HCT116 (cell line): ENCODE measurements at regions not wholly inside any gene's neighbourhood (a gene's known extent, or its start where the extent isn't known, plus 50 kb on each side); places are given as distances from the start of the nearest gene placed in this dataset.

Experiments
- ATAC-seq: fragments of 200-7000 bp; cut with Tn5 transposase; 2 replicates; pipeline ENCODE4 v1.9.1; 2020; ENCODE audit warnings: mild to moderate bottlenecking, moderate library complexity
- BruUV-seq: library from RNA; stranded (reverse); fragments of 400-500 nt; replicated peaks from 2 replicates; lab custom pipeline; 2021; lab: Mats Ljungman, UMichigan
- CTCF ChIA-PET: fragments of 300-600 bp; sonication (Branson Sonifier 250); formaldehyde crosslinking; loops from one replicate; lab custom pipeline; 2021; ENCODE audit warnings: antibody characterized with exemption; lab: Charles Lee
- POLR2A ChIA-PET: fragments of 300-600, 350-600 bp; sonication (Branson Sonifier 250); formaldehyde crosslinking; loops from one replicate; lab custom pipeline; 2021; ENCODE audit warnings: antibody characterized with exemption; lab: Charles Lee
- RAD21 ChIA-PET, 2 experiments: fragments of 300-600 bp; sonication (Branson Sonifier 250); formaldehyde crosslinking; loops; one replicate each; lab custom pipeline; 2023; ENCODE audit warnings: low total read pairs in 2 of 2; ENCODE audit not compliant: uncharacterized antibody in 2 of 2, unreplicated experiment in 2 of 2, low non-redundant PET in 1 of 2; lab: Charles Lee
- DNase-seq: peaks from one replicate; pipeline ENCODE4 v3.0.0-alpha.2; 2010; ENCODE audit warnings: low read depth, low spot score
- H2AFZ ChIP-seq: fragments of 200-600 bp; shearing (Covaris generic), sonication (generic); 2 replicates; pipeline ENCODE4 v1.6.1; 2017; ENCODE audit warnings: low read depth, mixed run types, mixed read lengths, antibody characterized with exemption, low read length; ENCODE audit not compliant: poor library complexity, severe bottlenecking
- H3K27ac ChIP-seq: 2 replicates; pipeline ENCODE4 v1.5.1; 2012; ENCODE audit warnings: low read depth, low read length
- H3K27me3 ChIP-seq: fragments of 200-600 bp; sonication (generic); 2 replicates; pipeline ENCODE4 v1.6.1; 2016; ENCODE audit warnings: mixed run types, low read length, mixed read lengths; ENCODE audit not compliant: insufficient read depth
- H3K36me3 ChIP-seq, 2 experiments: fragments of 200-500 bp in 1 of 2; fragments of 200-600 bp in 1 of 2; sonication (Bioruptor generic) in 1 of 2; sonication (generic) in 1 of 2; 2 replicates each; pipeline versions ENCODE4 v1.5.1 to v1.6.1; 2014 to 2016; ENCODE audit warnings: low read length in 2 of 2, inconsistent platforms in 1 of 2, mixed read lengths in 1 of 2, mixed run types in 1 of 2; ENCODE audit not compliant: insufficient read depth in 2 of 2, control insufficient read depth in 1 of 2
- H3K4me1 ChIP-seq, 2 experiments: fragments of 200-600 bp in 1 of 2; sonication (generic) in 1 of 2; 2 replicates each; pipeline versions ENCODE4 v1.5.1 to v1.6.1; 2012 to 2017; ENCODE audit warnings: low read length in 2 of 2, inconsistent platforms in 1 of 2, mild to moderate bottlenecking in 1 of 2, mixed read lengths in 1 of 2, mixed run types in 1 of 2, moderate library complexity in 1 of 2; ENCODE audit not compliant: insufficient read depth in 2 of 2, control insufficient read depth in 1 of 2
- H3K4me2 ChIP-seq: fragments of 200-600 bp; sonication (generic); 2 replicates; pipeline ENCODE4 v1.6.1; 2017; ENCODE audit warnings: mixed run types, low read length, mixed read lengths
- H3K4me3 ChIP-seq, 2 experiments: fragments of 200-600 bp in 1 of 2; sonication (generic) in 1 of 2; replicated peaks in 1 of 2; 2 replicates each; pipeline ENCODE4 v1.5.1; 2011 to 2016; ENCODE audit warnings: low read length in 2 of 2, control low read depth in 1 of 2, low read depth in 1 of 2, mild to moderate bottlenecking in 1 of 2, mixed read lengths in 1 of 2, mixed run types in 1 of 2
- H3K79me2 ChIP-seq: fragments of 200-600 bp; sonication (generic); 2 replicates; pipeline ENCODE4 v1.6.1; 2017; ENCODE audit warnings: mild to moderate bottlenecking, mixed run types, low read length, moderate library complexity, mixed read lengths; ENCODE audit not compliant: insufficient read depth
- H3K9ac ChIP-seq: fragments of 200-600 bp; sonication (generic); 2 replicates; pipeline ENCODE4 v1.6.1; 2016; ENCODE audit warnings: low read length, mixed read lengths
- H3K9me2 ChIP-seq: fragments of 200-600 bp; sonication (generic), shearing (Covaris generic); 2 replicates; pipeline ENCODE4 v1.6.1; 2017; ENCODE audit warnings: mixed run types, mild to moderate bottlenecking, moderate library complexity; ENCODE audit not compliant: insufficient read depth
- H3K9me3 ChIP-seq, 2 experiments: fragments of 200-500 bp in 1 of 2; fragments of 200-600 bp in 1 of 2; sonication (Bioruptor generic) in 1 of 2; sonication (generic) in 1 of 2; 2 replicates each; pipeline ENCODE4 v1.6.1; 2014 to 2017; ENCODE audit warnings: low read length in 2 of 2, mixed read lengths in 2 of 2, inconsistent platforms in 1 of 2, low read depth in 1 of 2, mild to moderate bottlenecking in 1 of 2, mixed run types in 1 of 2, moderate library complexity in 1 of 2; ENCODE audit not compliant: control insufficient read depth in 1 of 2, insufficient read depth in 1 of 2
- H4K20me1 ChIP-seq: fragments of 200-600 bp; sonication (generic), shearing (Covaris generic); 2 replicates; pipeline ENCODE4 v1.6.1; 2017; ENCODE audit warnings: mixed run types, mild to moderate bottlenecking, moderate library complexity; ENCODE audit not compliant: insufficient read depth
- CBX3 ChIP-seq: IDR thresholded peaks from 2 replicates; pipeline ENCODE4 v1.6.1; 2012; ENCODE audit warnings: low read depth
- CEBPB ChIP-seq: IDR thresholded peaks from 2 replicates; pipeline ENCODE4 v1.6.1; 2012; ENCODE audit warnings: low read depth
- ELF1 ChIP-seq: IDR thresholded peaks from 2 replicates; pipeline ENCODE4 v1.6.1; 2012; ENCODE audit warnings: low read depth, borderline replicate concordance
- EZH2 ChIP-seq: fragments of 200-600 bp; sonication (generic); IDR thresholded peaks from 2 replicates; pipeline ENCODE4 v1.6.1; 2017; ENCODE audit warnings: antibody characterized with exemption, mixed run types
- EZH2phosphoT487 ChIP-seq: fragments of 200-600 bp; IDR thresholded peaks from 2 replicates; pipeline ENCODE4 v1.6.1; 2018; ENCODE audit warnings: antibody characterized with exemption, borderline replicate concordance
- POLR2AphosphoS5 ChIP-seq: IDR thresholded peaks from 2 replicates; pipeline ENCODE4 v1.6.1; 2011; ENCODE audit warnings: mild to moderate bottlenecking, low read depth, low read length, moderate library complexity
- RAD21 ChIP-seq: IDR thresholded peaks from 2 replicates; pipeline ENCODE4 v1.6.1; 2012; ENCODE audit warnings: low read depth, mild to moderate bottlenecking
- REST ChIP-seq: IDR thresholded peaks from 2 replicates; pipeline ENCODE4 v1.6.1; 2012; ENCODE audit warnings: low read depth
- SIN3A ChIP-seq: IDR thresholded peaks from 2 replicates; pipeline ENCODE4 v1.6.1; 2012; ENCODE audit warnings: low read depth
- SP1 ChIP-seq: IDR thresholded peaks from 2 replicates; pipeline ENCODE4 v1.6.1; 2012; ENCODE audit warnings: low read depth
- SRF ChIP-seq: IDR thresholded peaks from 2 replicates; pipeline ENCODE4 v1.6.1; 2012; ENCODE audit warnings: low read depth
- YY1 ChIP-seq: IDR thresholded peaks from 2 replicates; pipeline ENCODE4 v1.6.1; 2011; ENCODE audit warnings: low read length, low read depth, moderate library complexity, mild to moderate bottlenecking; ENCODE audit not compliant: insufficient replicate concordance; ENCODE audit errors: extremely low read depth
- ZBTB33 ChIP-seq: IDR thresholded peaks from 2 replicates; pipeline ENCODE4 v1.6.1; 2011; ENCODE audit warnings: mild to moderate bottlenecking, low read length, moderate library complexity; ENCODE audit not compliant: insufficient replicate concordance; ENCODE audit errors: extremely low read depth
- ZFX ChIP-seq: fragments of 450-650 bp; IDR thresholded peaks from 2 replicates; pipeline ENCODE4 v1.6.1; 2017
- ZNF274 ChIP-seq: fragments of 200-500 bp; sonication (Bioruptor generic); IDR thresholded peaks from 2 replicates; pipeline ENCODE4 v1.6.1; 2014; ENCODE audit warnings: mild to moderate bottlenecking, low read depth, low read length, inconsistent platforms
- intact Hi-C: fragments of 100-400 bp; cut with micrococcal nuclease; formaldehyde crosslinking; loops from 2 replicates; pipeline ENCODE4 v1.10.0; 2022
- TF ChIP-seq, protein P1 (sequence below), 3 experiments: fragments of 200-600 bp in 1 of 3; sonication (generic) in 1 of 3; IDR thresholded peaks in 2 of 3; conservative IDR thresholded peaks in 1 of 3; 2 replicates each; pipeline ENCODE4 v1.5.1; 2012 to 2017; ENCODE audit warnings: low read depth in 2 of 3, low read length in 2 of 3, antibody characterized with exemption in 1 of 3, borderline replicate concordance in 1 of 3, control low read depth in 1 of 3, mild to moderate bottlenecking in 1 of 3, mixed read lengths in 1 of 3, mixed run types in 1 of 3, moderate library complexity in 1 of 3; ENCODE audit not compliant: insufficient read depth in 1 of 3

DNA sequence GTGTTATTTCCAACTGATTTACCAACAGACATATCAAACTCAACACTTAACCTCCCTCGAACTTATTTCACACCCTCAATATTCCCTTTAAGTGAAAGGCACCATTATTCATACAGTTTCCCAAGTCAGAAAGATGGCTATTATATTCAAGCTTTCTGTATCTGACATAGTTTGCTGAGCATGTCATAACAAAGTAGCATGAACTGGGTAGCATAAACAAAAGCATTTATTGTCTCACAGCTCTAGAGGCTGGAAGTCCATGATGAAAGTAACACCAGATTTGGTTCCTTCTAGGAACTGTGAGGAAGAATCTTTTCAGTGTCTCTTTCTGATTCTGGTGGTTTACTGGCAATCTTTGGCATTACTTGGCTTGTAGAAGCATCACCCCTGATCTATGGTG lies 1388.6 kb downstream of the TECRL start:
- no peak overlapping the region for H3K4me2 ChIP-seq
- H3K27me3 ChIP-seq = no peaks in the 10 kb centered on the region
- DNase-seq (no peak), ATAC-seq (no peak)
- H2AFZ ChIP-seq = no peak overlapping the region
- H3K9me2 ChIP-seq = no peaks in the 10 kb centered on the region
- no peak for TF ChIP-seq REST
- no peak for TF ChIP-seq EZH2
- no peak for TF ChIP-seq SP1
- no peak for TF ChIP-seq CEBPB
- TF ChIP-seq SIN3A = no peak
- TF ChIP-seq EZH2phosphoT487 = no peak
- TF ChIP-seq, protein P1, sequence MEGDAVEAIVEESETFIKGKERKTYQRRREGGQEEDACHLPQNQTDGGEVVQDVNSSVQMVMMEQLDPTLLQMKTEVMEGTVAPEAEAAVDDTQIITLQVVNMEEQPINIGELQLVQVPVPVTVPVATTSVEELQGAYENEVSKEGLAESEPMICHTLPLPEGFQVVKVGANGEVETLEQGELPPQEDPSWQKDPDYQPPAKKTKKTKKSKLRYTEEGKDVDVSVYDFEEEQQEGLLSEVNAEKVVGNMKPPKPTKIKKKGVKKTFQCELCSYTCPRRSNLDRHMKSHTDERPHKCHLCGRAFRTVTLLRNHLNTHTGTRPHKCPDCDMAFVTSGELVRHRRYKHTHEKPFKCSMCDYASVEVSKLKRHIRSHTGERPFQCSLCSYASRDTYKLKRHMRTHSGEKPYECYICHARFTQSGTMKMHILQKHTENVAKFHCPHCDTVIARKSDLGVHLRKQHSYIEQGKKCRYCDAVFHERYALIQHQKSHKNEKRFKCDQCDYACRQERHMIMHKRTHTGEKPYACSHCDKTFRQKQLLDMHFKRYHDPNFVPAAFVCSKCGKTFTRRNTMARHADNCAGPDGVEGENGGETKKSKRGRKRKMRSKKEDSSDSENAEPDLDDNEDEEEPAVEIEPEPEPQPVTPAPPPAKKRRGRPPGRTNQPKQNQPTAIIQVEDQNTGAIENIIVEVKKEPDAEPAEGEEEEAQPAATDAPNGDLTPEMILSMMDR (IDR thresholded peaks at IDR 0.05 in 2 of 3, conservative IDR thresholded peaks at IDR 0.05 in 1 of 3; ENCODE audit: borderline replicate concordance in 1 of 3, insufficient read depth in 1 of 3, low read depth in 2 of 3, low read length in 2 of 3) = no peak
- TF ChIP-seq ZFX = no peak
- no peak for TF ChIP-seq ELF1
- no peak for TF ChIP-seq ZBTB33
- no peak for TF ChIP-seq RAD21
- TF ChIP-seq POLR2AphosphoS5 = no peak
- no peak for TF ChIP-seq CBX3
- TF ChIP-seq SRF = no peak
- no peak for TF ChIP-seq YY1
- TF ChIP-seq ZNF274 = no peak
- CTCF ChIA-PET = no interaction called here
- no peaks in the 10 kb centered on the region for H3K4me1 ChIP-seq
- H3K9ac ChIP-seq = no peak overlapping the region
- H3K36me3 ChIP-seq = no peaks in the 10 kb centered on the region
- H3K79me2 ChIP-seq = no peaks in the 10 kb centered on the region
- no peak overlapping the region for H3K4me3 ChIP-seq
- intact Hi-C loops = no loop called here
- BruUV-seq = no TSS peak
- no peak overlapping the region for H3K27ac ChIP-seq
- RAD21 ChIA-PET = no interaction called here
- H4K20me1 ChIP-seq = no peaks in the 10 kb centered on the region
- H3K9me3 ChIP-seq = peaks cover 0 to 15% of the 10 kb centered on the region in 2 experiments; a peak in 3 of 4 replicates
- POLR2A ChIA-PET = no interaction called here
